Immature natural killer cell (primary cell): ENCODE measurements at regions not wholly inside any gene's neighbourhood (a gene's known extent, or its start where the extent isn't known, plus 50 kb on each side); places are given as distances from the start of the nearest gene placed in this dataset.

Source experiments
- DNase-seq, 3 donors: peaks; one replicate each; pipeline ENCODE4 v3.0.0; 2022; ENCODE audit warnings: mixed read lengths in 1 of 3
- H3K27ac Mint-ChIP-seq, 6 donors: one replicate each; pipeline ENCODE4 v1.8.0; 2020; ENCODE audit warnings: mixed read lengths in 6 of 6, mild to moderate bottlenecking in 5 of 6, inconsistent platforms in 4 of 6, moderate library complexity in 3 of 6
- H3K27me3 Mint-ChIP-seq, 3 donors: one replicate each; pipeline ENCODE4 v1.8.0; 2020 to 2021; ENCODE audit warnings: low read depth in 3 of 3, mild to moderate bottlenecking in 3 of 3, mixed read lengths in 3 of 3, moderate library complexity in 3 of 3, inconsistent platforms in 1 of 3
- H3K36me3 Mint-ChIP-seq, 3 donors: one replicate each; pipeline ENCODE4 v1.8.0; 2020; ENCODE audit warnings: mixed read lengths in 3 of 3, inconsistent platforms in 2 of 3, mild to moderate bottlenecking in 2 of 3
- H3K4me1 Mint-ChIP-seq, 2 donors: one replicate each; pipeline ENCODE4 v1.8.0; 2020; ENCODE audit warnings: inconsistent platforms in 2 of 2, mild to moderate bottlenecking in 2 of 2, mixed read lengths in 2 of 2, moderate library complexity in 1 of 2
- H3K4me3 Mint-ChIP-seq, 5 donors: one replicate each; pipeline ENCODE4 v1.8.0; 2020; ENCODE audit warnings: mild to moderate bottlenecking in 5 of 5, mixed read lengths in 5 of 5, inconsistent platforms in 3 of 5, moderate library complexity in 3 of 5
- H3K9me3 Mint-ChIP-seq, 6 donors: one replicate each; pipeline ENCODE4 v1.8.0; 2020; ENCODE audit warnings: mild to moderate bottlenecking in 6 of 6, mixed read lengths in 6 of 6, inconsistent platforms in 4 of 6, moderate library complexity in 3 of 6

DNA sequence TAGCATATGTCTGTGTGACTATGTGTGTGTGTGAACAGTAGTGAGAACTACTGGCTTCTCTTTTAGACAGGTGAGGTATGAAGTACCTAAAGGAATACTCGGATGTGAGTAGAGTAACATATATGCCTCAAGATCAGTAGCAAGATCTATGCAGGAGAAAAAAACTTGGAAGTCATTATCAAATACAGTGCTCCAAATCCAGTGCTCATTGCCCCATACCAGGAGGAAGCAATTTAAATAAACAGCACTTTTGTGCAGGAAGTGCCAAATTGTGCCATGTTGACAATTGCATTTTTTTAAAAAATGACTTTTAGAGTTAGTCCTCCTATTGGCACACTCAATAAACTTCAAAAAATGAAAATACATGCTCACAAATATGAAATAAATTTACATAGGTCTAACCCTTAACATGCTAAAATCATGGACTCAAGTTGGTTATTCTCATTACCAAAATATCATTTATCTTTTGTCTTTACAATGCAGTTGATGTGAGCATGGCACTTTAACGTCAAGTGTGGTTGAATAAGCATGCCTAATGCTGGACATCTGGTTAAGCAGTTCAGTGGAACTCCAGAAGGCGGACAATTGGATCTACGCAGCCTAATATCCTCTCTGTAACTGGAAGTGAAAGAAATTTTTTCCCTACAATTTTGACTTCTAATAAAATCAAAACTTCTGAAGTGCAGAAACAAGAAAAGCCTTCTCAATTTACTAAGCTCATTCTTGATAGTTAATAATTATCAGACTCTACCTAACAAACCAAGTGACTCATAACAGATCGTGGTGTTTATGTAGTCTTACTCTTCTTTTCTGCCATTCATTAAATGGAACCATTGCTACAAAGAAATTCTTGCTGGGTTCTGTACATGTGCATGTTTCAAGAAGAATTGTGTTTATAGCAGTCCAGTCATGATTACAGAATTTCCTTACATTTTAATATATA lies 195.2 kb downstream of the MDFIC start:
- H3K36me3 Mint-ChIP-seq = no peaks in the 10 kb centered on the region
- peaks cover 0 to 3% (median 0%) of the 10 kb centered on the region in 6 donors for H3K9me3 Mint-ChIP-seq
- H3K27ac Mint-ChIP-seq = no peak overlapping the region
- H3K4me3 Mint-ChIP-seq = no peak overlapping the region
- DNase-seq = no peak
- no peaks in the 10 kb centered on the region for H3K4me1 Mint-ChIP-seq
- H3K27me3 Mint-ChIP-seq = peaks cover 0 to 8% (median 1%) of the 10 kb centered on the region in 3 donors

DNA sequence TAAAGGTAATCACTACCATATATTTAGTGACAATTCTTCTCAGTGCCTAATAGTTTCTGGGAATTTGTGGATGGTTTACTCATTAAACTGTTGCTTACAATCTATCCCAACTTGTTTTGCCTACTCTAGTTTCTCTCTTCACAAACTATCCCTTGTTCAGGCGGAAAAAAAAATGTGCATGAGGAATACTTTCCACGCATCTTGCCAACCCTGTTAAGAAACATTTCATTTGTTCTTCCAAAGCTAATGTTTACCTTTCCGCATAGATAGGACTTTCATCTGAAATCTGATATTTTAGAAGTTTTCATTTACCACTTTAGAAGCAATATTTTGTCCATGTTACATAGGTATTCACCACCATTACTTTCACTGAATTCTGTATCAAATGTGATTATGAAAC lies 191.9 kb downstream of the MDFIC start:
- H3K36me3 Mint-ChIP-seq = no peaks in the 10 kb centered on the region
- no peak for DNase-seq
- H3K4me3 Mint-ChIP-seq = no peak overlapping the region
- H3K9me3 Mint-ChIP-seq = peaks cover 0 to 3% (median 0%) of the 10 kb centered on the region in 6 donors
- peaks cover 0 to 10% (median 1%) of the 10 kb centered on the region in 3 donors for H3K27me3 Mint-ChIP-seq
- no peak overlapping the region for H3K27ac Mint-ChIP-seq
- H3K4me1 Mint-ChIP-seq = no peaks in the 10 kb centered on the region

DNA sequence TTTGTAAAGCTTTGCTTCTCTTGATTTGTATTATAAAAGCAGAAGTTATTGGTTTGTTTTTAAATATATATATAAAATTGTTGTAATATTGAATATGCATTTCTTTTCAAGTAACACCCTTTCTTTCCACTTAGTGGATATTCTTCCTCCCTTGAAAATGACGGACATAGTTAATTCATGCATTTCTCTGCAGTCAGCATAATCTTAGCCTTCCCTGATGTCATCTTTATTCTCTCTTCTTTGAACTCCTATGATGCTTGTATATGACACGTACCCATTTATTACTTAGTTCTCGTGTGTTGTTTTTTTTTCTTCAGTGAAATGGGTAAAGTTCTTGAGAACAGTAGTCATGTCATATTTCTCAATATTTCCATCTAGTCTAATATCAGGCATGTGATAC lies 191.2 kb downstream of the MDFIC start:
- peaks cover 0 to 9% (median 1%) of the 10 kb centered on the region in 3 donors for H3K27me3 Mint-ChIP-seq
- peaks cover 0 to 3% (median 0%) of the 10 kb centered on the region in 6 donors for H3K9me3 Mint-ChIP-seq
- no peak overlapping the region for H3K4me3 Mint-ChIP-seq
- no peaks in the 10 kb centered on the region for H3K4me1 Mint-ChIP-seq
- H3K27ac Mint-ChIP-seq = no peak overlapping the region
- no peak for DNase-seq
- H3K36me3 Mint-ChIP-seq = no peaks in the 10 kb centered on the region

- Mint-ChIP-seq H3K27me3 (peaks cover 0 to 3% (median 0%) of the 10 kb centered on the region in 3 donors), H3K36me3 (no peaks in the 10 kb centered on the region), H3K27ac (no peak overlapping the region), H3K4me1 (no peaks in the 10 kb centered on the region), H3K4me3 (no peak overlapping the region), H3K9me3 (no peaks in the 10 kb centered on the region)
- DNase-seq = no peak
These were observed 188.6 kb downstream of the MDFIC start for GRCh38 chr7:115110523-115110922.

GRCh38 chr7:115106316-115106715 lies 184.4 kb downstream of the MDFIC start:
- Mint-ChIP-seq H3K4me3 (no peak overlapping the region), H3K4me1 (no peaks in the 10 kb centered on the region), H3K27ac (no peak overlapping the region), H3K27me3 (no peaks in the 10 kb centered on the region), H3K36me3 (no peaks in the 10 kb centered on the region), H3K9me3 (no peaks in the 10 kb centered on the region)
- DNase-seq = no peak

- H3K36me3 Mint-ChIP-seq = no peaks in the 10 kb centered on the region
- peaks cover 0 to 2% (median 0%) of the 10 kb centered on the region in 3 donors for H3K27me3 Mint-ChIP-seq
- H3K4me1 Mint-ChIP-seq = no peaks in the 10 kb centered on the region
- H3K4me3 Mint-ChIP-seq = no peak overlapping the region
- no peaks in the 10 kb centered on the region for H3K9me3 Mint-ChIP-seq
- H3K27ac Mint-ChIP-seq = no peak overlapping the region
- no peak for DNase-seq
These were observed 180.8 kb downstream of the MDFIC start for GRCh38 chr7:115102738-115103137.

DNA sequence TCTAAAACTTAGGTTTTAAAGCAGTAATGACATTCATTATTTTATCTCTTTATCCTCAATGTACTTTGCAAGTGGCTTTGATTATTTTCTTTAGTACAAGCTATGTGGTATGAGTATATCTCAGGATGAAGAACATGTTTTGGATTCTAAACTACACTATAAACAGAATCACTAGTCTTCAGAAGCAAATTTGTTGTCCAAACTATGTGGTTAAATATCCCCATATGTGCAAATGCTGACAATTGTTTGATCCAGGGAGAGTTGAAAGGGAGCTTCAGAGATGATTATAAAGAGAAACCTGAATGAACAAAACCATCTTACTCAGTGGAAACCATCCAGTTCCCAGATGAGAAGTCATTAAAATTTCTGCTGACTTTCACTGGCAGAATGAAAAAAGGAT lies 179.3 kb downstream of the MDFIC start:
- H3K27me3 Mint-ChIP-seq = peaks cover 0 to 2% (median 0%) of the 10 kb centered on the region in 3 donors
- H3K27ac Mint-ChIP-seq = no peak overlapping the region
- no peak overlapping the region for H3K4me3 Mint-ChIP-seq
- no peaks in the 10 kb centered on the region for H3K36me3 Mint-ChIP-seq
- DNase-seq = no peak
- H3K4me1 Mint-ChIP-seq = no peaks in the 10 kb centered on the region
- H3K9me3 Mint-ChIP-seq = no peaks in the 10 kb centered on the region

GRCh38 chr7:115099906-115100305 lies 178.0 kb downstream of the MDFIC start:
- no peak overlapping the region for H3K27ac Mint-ChIP-seq
- H3K4me3 Mint-ChIP-seq = no peak overlapping the region
- no peaks in the 10 kb centered on the region for H3K36me3 Mint-ChIP-seq
- H3K4me1 Mint-ChIP-seq = no peaks in the 10 kb centered on the region
- H3K27me3 Mint-ChIP-seq = peaks cover 0 to 2% (median 2%) of the 10 kb centered on the region in 3 donors
- H3K9me3 Mint-ChIP-seq = no peaks in the 10 kb centered on the region
- DNase-seq = no peak

DNA sequence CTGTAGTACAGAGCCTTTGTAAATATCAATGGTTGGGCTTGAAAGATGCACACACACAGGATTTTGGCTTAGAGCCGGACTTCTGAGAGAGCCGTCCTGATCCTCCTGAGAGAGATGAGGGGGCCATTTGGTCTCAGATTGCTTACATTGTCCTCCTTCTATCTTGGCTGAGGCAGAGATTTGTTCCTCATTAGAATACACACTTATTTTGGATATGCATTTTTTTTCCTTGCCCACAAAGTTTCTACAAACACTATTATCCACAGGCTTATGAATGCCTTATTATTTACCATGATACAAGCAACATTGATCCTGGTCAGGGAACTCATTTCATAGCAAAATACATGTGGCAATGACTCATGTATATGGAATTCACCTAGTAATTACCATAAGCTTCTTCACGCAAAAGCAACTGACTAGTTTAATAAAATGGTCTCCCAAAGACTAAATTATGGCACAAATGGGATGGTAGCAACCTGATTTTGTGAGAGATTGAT lies 175.3 kb downstream of the MDFIC start:
- Mint-ChIP-seq H3K36me3 (no peaks in the 10 kb centered on the region), H3K4me1 (no peaks in the 10 kb centered on the region), H3K9me3 (no peaks in the 10 kb centered on the region), H3K4me3 (no peak overlapping the region), H3K27ac (no peak overlapping the region), H3K27me3 (peaks cover 0 to 6% (median 2%) of the 10 kb centered on the region in 3 donors)
- DNase-seq = no peak

DNA sequence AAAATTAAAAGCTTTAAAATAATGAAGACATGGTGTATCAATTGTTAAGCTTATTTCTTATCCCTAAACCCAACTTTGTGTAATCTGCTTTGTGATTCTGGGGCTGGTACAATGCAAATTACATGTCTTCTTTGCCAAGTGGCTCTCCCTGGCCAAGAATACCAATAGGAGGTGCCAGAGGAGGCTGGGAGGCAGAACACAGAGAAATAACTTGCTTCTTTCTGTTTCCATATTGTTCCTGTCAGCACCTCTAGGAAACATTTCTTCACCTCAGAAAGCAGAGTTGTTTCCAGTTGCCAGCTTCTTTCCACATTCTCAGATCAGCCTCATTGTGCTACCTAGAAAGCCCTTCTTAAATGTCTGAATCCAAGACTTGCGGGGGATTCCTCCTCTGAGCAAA lies 174.4 kb downstream of the MDFIC start:
- H3K27ac Mint-ChIP-seq = no peak overlapping the region
- H3K27me3 Mint-ChIP-seq = peaks cover 0 to 6% (median 2%) of the 10 kb centered on the region in 3 donors
- H3K9me3 Mint-ChIP-seq = no peaks in the 10 kb centered on the region
- no peak overlapping the region for H3K4me3 Mint-ChIP-seq
- H3K4me1 Mint-ChIP-seq = no peaks in the 10 kb centered on the region
- no peak for DNase-seq
- H3K36me3 Mint-ChIP-seq = no peaks in the 10 kb centered on the region

DNA sequence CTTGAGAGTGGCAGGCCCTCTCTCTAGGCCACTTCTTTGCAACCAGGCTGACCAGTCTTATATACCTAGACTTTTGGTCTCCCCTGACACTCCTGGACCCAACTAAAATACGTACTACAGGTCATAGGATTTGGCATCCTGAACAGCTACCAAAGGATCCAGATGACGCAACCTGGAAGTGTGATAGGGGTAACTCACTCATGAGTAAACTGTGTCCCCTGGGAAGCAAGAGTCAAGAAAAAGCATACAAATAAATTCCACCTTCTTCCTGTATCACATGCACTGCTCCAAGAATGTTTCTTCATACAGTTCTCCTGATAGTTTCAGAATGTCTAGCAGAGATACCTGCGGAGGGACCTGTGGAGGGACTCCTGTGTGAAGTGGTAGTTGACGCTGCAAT lies 172.3 kb downstream of the MDFIC start:
- Mint-ChIP-seq H3K9me3 (no peaks in the 10 kb centered on the region), H3K27ac (no peak overlapping the region), H3K4me1 (no peaks in the 10 kb centered on the region), H3K4me3 (no peak overlapping the region), H3K27me3 (peaks cover 0 to 4% (median 2%) of the 10 kb centered on the region in 3 donors), H3K36me3 (no peaks in the 10 kb centered on the region)
- no peak for DNase-seq

GRCh38 chr7:115088893-115089292 lies 167.0 kb downstream of the MDFIC start:
- no peaks in the 10 kb centered on the region for H3K36me3 Mint-ChIP-seq
- H3K4me3 Mint-ChIP-seq = no peak overlapping the region
- H3K4me1 Mint-ChIP-seq = no peaks in the 10 kb centered on the region
- H3K27me3 Mint-ChIP-seq = peaks cover 0 to under 1% (median 0%) of the 10 kb centered on the region in 3 donors
- peaks cover 0 to 2% (median 0%) of the 10 kb centered on the region in 6 donors for H3K9me3 Mint-ChIP-seq
- no peak for DNase-seq
- H3K27ac Mint-ChIP-seq = no peak overlapping the region

DNA sequence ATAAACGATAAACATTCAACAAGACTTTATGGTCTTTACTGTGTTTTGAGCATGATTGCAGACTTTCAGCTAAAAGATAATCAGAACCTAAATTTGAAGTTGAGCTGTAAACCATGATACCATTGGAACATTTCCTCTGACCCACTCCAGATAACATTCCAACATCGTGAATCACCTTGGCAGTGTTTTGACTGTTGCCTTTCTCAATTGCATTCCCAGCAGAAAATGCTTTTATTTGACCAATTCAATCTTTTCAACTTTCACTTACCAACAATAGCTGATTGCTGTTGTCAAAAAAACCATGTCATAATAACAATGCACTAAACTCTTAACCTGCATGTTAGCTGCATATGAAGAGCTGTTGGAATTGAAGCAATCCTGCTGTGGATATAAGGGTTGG lies 165.5 kb downstream of the MDFIC start:
- H3K36me3 Mint-ChIP-seq = no peaks in the 10 kb centered on the region
- DNase-seq = no peak
- no peak overlapping the region for H3K4me3 Mint-ChIP-seq
- H3K4me1 Mint-ChIP-seq = no peaks in the 10 kb centered on the region
- no peaks in the 10 kb centered on the region for H3K27me3 Mint-ChIP-seq
- peaks cover 0 to 4% (median 0%) of the 10 kb centered on the region in 6 donors for H3K9me3 Mint-ChIP-seq
- no peak overlapping the region for H3K27ac Mint-ChIP-seq

- Mint-ChIP-seq H3K27me3 (no peaks in the 10 kb centered on the region), H3K36me3 (no peaks in the 10 kb centered on the region), H3K4me3 (no peak overlapping the region), H3K9me3 (peaks cover 0 to 4% (median 0%) of the 10 kb centered on the region in 6 donors), H3K27ac (no peak overlapping the region), H3K4me1 (no peaks in the 10 kb centered on the region)
- no peak for DNase-seq
These were observed 164.4 kb downstream of the MDFIC start for GRCh38 chr7:115086146-115086841.
